ENCODE measurements at regions not wholly inside any gene's neighbourhood (a gene's known extent, or its start where the extent isn't known, plus 50 kb on each side); places are given as distances from the start of the nearest gene placed in this dataset.

- Histone ChIP-seq H2AFZ (ENCODE audit: low read depth, low read length) (no peak overlapping the region), H3K79me2 (ENCODE audit: low read length) (no peaks in the 10 kb centered on the region), H3K4me2 (ENCODE audit: low read length) (no peak overlapping the region), H3K9me3 (ENCODE audit: insufficient read depth, low read length) (no peaks in the 10 kb centered on the region), H3K4me3 (ENCODE audit: low read length) (no peak overlapping the region), H3K9ac (ENCODE audit: low read length) (no peak overlapping the region), H3K27me3 (ENCODE audit: low read depth, low read length) (no peaks in the 10 kb centered on the region), H3K36me3 (replicated peaks; ENCODE audit: low read depth, low read length) (no peaks in the 10 kb centered on the region), H3K27ac (ENCODE audit: low read length) (no peak overlapping the region), H3K4me1 (ENCODE audit: low read length) (peaks cover 5% of the 10 kb centered on the region; the same call in 1 of the 2 replicates), H4K20me1 (ENCODE audit: insufficient read depth, low read length) (no peaks in the 10 kb centered on the region)
- no peak for TF ChIP-seq EZH2phosphoT487 (IDR thresholded peaks at IDR 0.05; ENCODE audit: low read depth)
- TF ChIP-seq, protein P1, sequence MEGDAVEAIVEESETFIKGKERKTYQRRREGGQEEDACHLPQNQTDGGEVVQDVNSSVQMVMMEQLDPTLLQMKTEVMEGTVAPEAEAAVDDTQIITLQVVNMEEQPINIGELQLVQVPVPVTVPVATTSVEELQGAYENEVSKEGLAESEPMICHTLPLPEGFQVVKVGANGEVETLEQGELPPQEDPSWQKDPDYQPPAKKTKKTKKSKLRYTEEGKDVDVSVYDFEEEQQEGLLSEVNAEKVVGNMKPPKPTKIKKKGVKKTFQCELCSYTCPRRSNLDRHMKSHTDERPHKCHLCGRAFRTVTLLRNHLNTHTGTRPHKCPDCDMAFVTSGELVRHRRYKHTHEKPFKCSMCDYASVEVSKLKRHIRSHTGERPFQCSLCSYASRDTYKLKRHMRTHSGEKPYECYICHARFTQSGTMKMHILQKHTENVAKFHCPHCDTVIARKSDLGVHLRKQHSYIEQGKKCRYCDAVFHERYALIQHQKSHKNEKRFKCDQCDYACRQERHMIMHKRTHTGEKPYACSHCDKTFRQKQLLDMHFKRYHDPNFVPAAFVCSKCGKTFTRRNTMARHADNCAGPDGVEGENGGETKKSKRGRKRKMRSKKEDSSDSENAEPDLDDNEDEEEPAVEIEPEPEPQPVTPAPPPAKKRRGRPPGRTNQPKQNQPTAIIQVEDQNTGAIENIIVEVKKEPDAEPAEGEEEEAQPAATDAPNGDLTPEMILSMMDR (IDR thresholded peaks at IDR 0.05; ENCODE audit: low read depth, low read length) = no peak
Measured at GRCh38 chr4:125105561-125105960, 209.2 kb upstream of the FAT4 start.

- TF ChIP-seq EZH2phosphoT487 (IDR thresholded peaks at IDR 0.05; ENCODE audit: low read depth) = no peak
- TF ChIP-seq, protein P1 (IDR thresholded peaks at IDR 0.05; ENCODE audit: low read depth, low read length) = no peak
- Histone ChIP-seq H3K4me3 (ENCODE audit: low read length) (no peak overlapping the region), H3K4me2 (ENCODE audit: low read length) (no peak overlapping the region), H3K27me3 (ENCODE audit: low read depth, low read length) (no peaks in the 10 kb centered on the region), H3K27ac (ENCODE audit: low read length) (no peak overlapping the region), H2AFZ (ENCODE audit: low read depth, low read length) (no peak overlapping the region), H3K9ac (ENCODE audit: low read length) (no peak overlapping the region), H3K79me2 (ENCODE audit: low read length) (no peaks in the 10 kb centered on the region), H3K9me3 (ENCODE audit: insufficient read depth, low read length) (no peaks in the 10 kb centered on the region), H3K4me1 (ENCODE audit: low read length) (peaks cover 5% of the 10 kb centered on the region; the same call in 1 of the 2 replicates), H3K36me3 (replicated peaks; ENCODE audit: low read depth, low read length) (no peaks in the 10 kb centered on the region), H4K20me1 (ENCODE audit: insufficient read depth, low read length) (no peaks in the 10 kb centered on the region)
Measured at GRCh38 chr4:125104616-125105015, 210.1 kb upstream of the FAT4 start.

DNA sequence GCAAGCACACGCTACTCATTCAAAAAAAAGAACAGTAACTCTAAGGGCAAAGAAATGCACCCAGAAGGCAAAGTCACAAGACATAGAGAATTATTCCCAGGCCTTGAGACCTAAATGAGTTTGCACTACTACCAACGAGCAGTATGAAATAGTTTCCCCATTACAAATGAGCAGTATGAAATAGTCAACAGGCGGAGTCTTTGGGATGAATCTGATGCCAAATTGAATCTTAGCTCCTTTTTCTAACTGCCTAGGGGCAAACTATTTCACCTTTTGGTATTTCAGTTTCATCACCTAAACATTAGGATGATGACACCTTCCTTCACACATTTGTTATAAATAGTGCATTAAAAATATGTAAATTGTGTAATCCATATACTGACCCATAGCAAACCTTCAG is 213.0 kb upstream of the FAT4 start:
- Histone ChIP-seq H4K20me1 (ENCODE audit: insufficient read depth, low read length) (no peaks in the 10 kb centered on the region), H3K4me2 (ENCODE audit: low read length) (no peak overlapping the region), H3K79me2 (ENCODE audit: low read length) (no peaks in the 10 kb centered on the region), H3K27me3 (ENCODE audit: low read depth, low read length) (no peaks in the 10 kb centered on the region), H3K4me3 (ENCODE audit: low read length) (no peak overlapping the region), H3K4me1 (ENCODE audit: low read length) (peaks cover 5% of the 10 kb centered on the region; the same call in 1 of the 2 replicates), H2AFZ (ENCODE audit: low read depth, low read length) (no peak overlapping the region), H3K9me3 (ENCODE audit: insufficient read depth, low read length) (no peaks in the 10 kb centered on the region), H3K27ac (ENCODE audit: low read length) (no peak overlapping the region), H3K9ac (ENCODE audit: low read length) (no peak overlapping the region), H3K36me3 (replicated peaks; ENCODE audit: low read depth, low read length) (no peaks in the 10 kb centered on the region)
- no peak for TF ChIP-seq EZH2phosphoT487 (IDR thresholded peaks at IDR 0.05; ENCODE audit: low read depth)
- TF ChIP-seq, protein P1 (IDR thresholded peaks at IDR 0.05; ENCODE audit: low read depth, low read length) = no peak

DNA sequence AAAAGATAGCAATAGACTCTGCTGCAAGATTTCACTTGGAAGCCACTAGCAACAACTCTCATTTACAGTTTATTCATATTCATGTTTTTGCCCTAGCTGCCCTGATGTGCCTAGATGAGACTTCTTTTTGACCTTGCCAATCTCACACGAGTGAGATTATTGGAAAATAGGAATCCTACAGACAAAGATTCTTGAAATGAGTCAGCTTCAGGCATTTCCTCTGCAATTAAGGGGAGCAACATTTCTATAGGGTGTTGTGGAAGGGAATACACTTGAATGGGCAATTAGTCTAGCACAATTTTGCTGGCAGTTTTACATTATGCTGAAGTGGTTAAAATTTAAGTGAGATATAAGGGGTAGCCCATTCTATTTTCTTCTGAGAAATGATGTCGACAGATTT is 217.0 kb upstream of the FAT4 start:
- Histone ChIP-seq H3K4me3 (ENCODE audit: low read length) (no peak overlapping the region), H3K4me2 (ENCODE audit: low read length) (no peak overlapping the region), H3K79me2 (ENCODE audit: low read length) (no peaks in the 10 kb centered on the region), H4K20me1 (ENCODE audit: insufficient read depth, low read length) (no peaks in the 10 kb centered on the region), H2AFZ (ENCODE audit: low read depth, low read length) (no peak overlapping the region), H3K9ac (ENCODE audit: low read length) (no peak overlapping the region), H3K27ac (ENCODE audit: low read length) (no peak overlapping the region), H3K9me3 (ENCODE audit: insufficient read depth, low read length) (no peaks in the 10 kb centered on the region), H3K4me1 (ENCODE audit: low read length) (no peaks in the 10 kb centered on the region), H3K27me3 (ENCODE audit: low read depth, low read length) (no peaks in the 10 kb centered on the region), H3K36me3 (replicated peaks; ENCODE audit: low read depth, low read length) (no peaks in the 10 kb centered on the region)
- TF ChIP-seq, protein P1 (IDR thresholded peaks at IDR 0.05; ENCODE audit: low read depth, low read length) = no peak
- TF ChIP-seq EZH2phosphoT487 (IDR thresholded peaks at IDR 0.05; ENCODE audit: low read depth) = no peak

Data from OCI-LY3 (cell line).